ENCODE measurements at regions not wholly inside any gene's neighbourhood (a gene's known extent, or its start where the extent isn't known, plus 50 kb on each side); places are given as distances from the start of the nearest gene placed in this dataset.

DNA sequence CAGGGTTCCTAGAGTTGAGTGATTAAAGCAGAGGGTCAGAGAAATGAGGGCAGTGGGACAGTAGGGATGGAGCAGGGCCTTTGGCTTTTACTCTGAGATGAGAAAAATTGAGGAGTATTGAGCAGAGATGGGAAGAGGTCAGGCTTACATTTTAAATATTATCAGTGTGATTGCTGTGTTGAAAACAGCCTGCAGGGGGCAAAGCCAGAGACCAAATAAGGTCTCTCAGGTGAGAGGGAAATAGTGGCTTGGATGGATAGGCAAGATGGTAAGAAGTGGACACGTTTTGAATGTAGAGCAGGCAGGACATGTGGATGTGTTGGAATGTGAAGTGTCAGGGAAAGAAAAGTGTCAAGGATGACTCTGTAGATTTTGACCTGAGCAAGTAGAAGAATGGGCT, 105.0 kb upstream of the MAP3K7 start:
- Histone ChIP-seq H2BK15ac (ENCODE audit: low read depth, low read length) (no peak overlapping the region), H3K56ac (ENCODE audit: insufficient read length, low read depth, low read length) (no peak overlapping the region), H3K9ac (ENCODE audit: extremely low read depth, insufficient read length, low read length) (no peak overlapping the region), H2AK5ac (ENCODE audit: insufficient read length, low read length) (no peak overlapping the region), H3K9me3 (ENCODE audit: control insufficient read depth, low read depth, low read length) (no peaks in the 10 kb centered on the region), H2BK120ac (ENCODE audit: low read depth, low read length, poor library complexity, severe bottlenecking) (no peak overlapping the region), H3K79me2 (ENCODE audit: insufficient read depth, low read length) (no peaks in the 10 kb centered on the region), H3K4ac (ENCODE audit: low read depth, low read length) (no peak overlapping the region), H3K79me1 (ENCODE audit: insufficient read depth, low read depth, low read length, poor library complexity, severe bottlenecking) (no peaks in the 10 kb centered on the region), H2BK20ac (ENCODE audit: low read depth, low read length, poor library complexity, severe bottlenecking) (no peak overlapping the region), H3K23ac (ENCODE audit: insufficient read length, low read depth, low read length) (no peak overlapping the region), H3K23me2 (ENCODE audit: insufficient read length, low read depth, low read length, poor library complexity, severe bottlenecking) (no peaks in the 10 kb centered on the region), H4K8ac (replicated peaks; ENCODE audit: insufficient read length, low read depth, low read length) (no peak overlapping the region), H2AFZ (ENCODE audit: low read length) (no peak overlapping the region), H3K4me2 (ENCODE audit: insufficient read depth, insufficient read length, low read length) (no peak overlapping the region), H3K18ac (ENCODE audit: insufficient read length, low read depth, low read length) (no peak overlapping the region), H3K14ac (ENCODE audit: insufficient read depth, low read length) (no peak overlapping the region), H3K4me1 (ENCODE audit: insufficient read depth, low read length) (peaks cover 5% of the 10 kb centered on the region; the same call in 1 of the 2 replicates), H2BK12ac (ENCODE audit: insufficient read length, low read depth, low read length) (no peak overlapping the region), H3K27ac (ENCODE audit: insufficient read length, low read depth, low read length) (no peak overlapping the region), H4K5ac (ENCODE audit: insufficient read length, low read depth, low read length) (no peak overlapping the region), H2BK5ac (ENCODE audit: insufficient read length, low read length) (no peak overlapping the region), H3T11ph (ENCODE audit: low read length) (no peak overlapping the region), H3K27me3 (ENCODE audit: insufficient read depth, low read length) (no peaks in the 10 kb centered on the region), H4K91ac (ENCODE audit: insufficient read length, low read depth, low read length) (no peak overlapping the region), H4K20me1 (ENCODE audit: control insufficient read depth, insufficient read depth, insufficient read length) (no peaks in the 10 kb centered on the region)
- no CpG with 5 or more reads among the region's 1 CpG for WGBS (ENCODE audit: extremely low coverage, insufficient read length, low lambda C conversion rate)
- DNase-seq, result no peak
- Mint-ChIP-seq H3K4me1 (peaks cover 12 to 13% of the 10 kb centered on the region in 2 experiments), H3K9me3 (peaks cover 6 to 8% of the 10 kb centered on the region in 2 experiments; a peak in 4 of 5 replicates), H3K27ac (no peak overlapping the region), H3K36me3 (ENCODE audit: insufficient read depth in 1 of 3, low read depth in 3 of 3) (peaks cover 0 to 7% (median 0%) of the 10 kb centered on the region in 3 experiments; a peak in 3 of 7 replicates), H3K4me3 (no peak overlapping the region), H3K27me3 (ENCODE audit: low read depth) (no peaks in the 10 kb centered on the region)
- peak; percentile 65 for TF ChIP-seq CTCF (conservative IDR thresholded peaks at IDR 0.05)

Data from H9 (cell line).